Trophoblast cell (in vitro differentiated cells and primary cell): ENCODE measurements at regions not wholly inside any gene's neighbourhood (a gene's known extent, or its start where the extent isn't known, plus 50 kb on each side); places are given as distances from the start of the nearest gene placed in this dataset.

Source experiments
- DNase-seq, 2 donors: peaks; one replicate each; pipeline ENCODE4 v3.0.0-alpha.2; 2016
- H2AFZ ChIP-seq: 2 replicates; pipeline ENCODE4 v1.6.1; 2013; ENCODE audit warnings: low read length, moderate library complexity, mild to moderate bottlenecking; ENCODE audit not compliant: insufficient read depth, poor library complexity
- H2AK5ac ChIP-seq: 2 replicates; pipeline ENCODE4 v1.6.1; 2013; ENCODE audit warnings: mild to moderate bottlenecking, low read length
- H2BK120ac ChIP-seq: 2 replicates; pipeline ENCODE4 v1.6.1; 2013; ENCODE audit warnings: low read length, mild to moderate bottlenecking, moderate library complexity; ENCODE audit not compliant: insufficient read depth, poor library complexity
- H2BK12ac ChIP-seq: 2 replicates; pipeline ENCODE4 v1.6.1; 2013; ENCODE audit warnings: mild to moderate bottlenecking, low read length, moderate library complexity
- H2BK5ac ChIP-seq: 2 replicates; pipeline ENCODE4 v1.6.1; 2013; ENCODE audit warnings: low read length, low read depth, moderate library complexity, mild to moderate bottlenecking; ENCODE audit not compliant: poor library complexity
- H3K14ac ChIP-seq: 2 replicates; pipeline ENCODE4 v1.6.1; 2013; ENCODE audit warnings: mild to moderate bottlenecking, low read length
- H3K18ac ChIP-seq: 2 replicates; pipeline ENCODE4 v1.6.1; 2013; ENCODE audit warnings: mild to moderate bottlenecking, low read length
- H3K23ac ChIP-seq: 2 replicates; pipeline ENCODE4 v1.6.1; 2013; ENCODE audit warnings: low read length
- H3K27ac ChIP-seq: 2 replicates; pipeline ENCODE4 v1.5.1; 2013; ENCODE audit warnings: low read depth, mild to moderate bottlenecking, inconsistent platforms, low read length, moderate library complexity
- H3K27me3 ChIP-seq: 2 replicates; pipeline ENCODE4 v1.6.1; 2013; ENCODE audit warnings: inconsistent platforms, mild to moderate bottlenecking, low read length, moderate library complexity; ENCODE audit not compliant: insufficient read depth
- H3K36me3 ChIP-seq, 2 experiments: 1 replicate in 1 of 2; 2 replicates in 1 of 2; pipeline ENCODE4 v1.6.1; 2013; ENCODE audit warnings: low read length in 2 of 2, mild to moderate bottlenecking in 2 of 2, moderate library complexity in 1 of 2; ENCODE audit not compliant: insufficient read depth in 2 of 2, control insufficient read depth in 1 of 2
- H3K4ac ChIP-seq: 2 replicates; pipeline ENCODE4 v1.6.1; 2013; ENCODE audit warnings: low read depth, mild to moderate bottlenecking, low read length, moderate library complexity
- H3K4me1 ChIP-seq, 2 experiments: 1 replicate in 1 of 2; 2 replicates in 1 of 2; pipeline ENCODE4 v1.6.1; 2013; ENCODE audit warnings: low read length in 2 of 2, mild to moderate bottlenecking in 2 of 2, moderate library complexity in 1 of 2; ENCODE audit not compliant: insufficient read depth in 2 of 2, control insufficient read depth in 1 of 2
- H3K4me2 ChIP-seq: 2 replicates; pipeline ENCODE4 v1.6.1; 2013; ENCODE audit warnings: inconsistent platforms, mild to moderate bottlenecking, low read length, moderate library complexity
- H3K4me3 ChIP-seq: 2 replicates; pipeline ENCODE4 v1.5.1; 2013; ENCODE audit warnings: mild to moderate bottlenecking, low read depth, low read length, inconsistent platforms
- H3K79me1 ChIP-seq: one replicate; pipeline ENCODE4 v1.6.1; 2013; ENCODE audit warnings: low read length
- H3K79me2 ChIP-seq: 2 replicates; pipeline ENCODE4 v1.6.1; 2013; ENCODE audit warnings: low read length, mild to moderate bottlenecking; ENCODE audit not compliant: control insufficient read depth, insufficient read depth, poor library complexity
- H3K9ac ChIP-seq: 2 replicates; pipeline ENCODE4 v1.6.1; 2013; ENCODE audit warnings: mild to moderate bottlenecking, low read length
- H3K9me3 ChIP-seq: 2 replicates; pipeline ENCODE4 v1.6.1; 2013; ENCODE audit warnings: low read depth, mild to moderate bottlenecking, control low read depth, inconsistent platforms, low read length; ENCODE audit not compliant: insufficient read depth
- H4K12ac ChIP-seq: 2 replicates; pipeline ENCODE4 v1.6.1; 2013; ENCODE audit warnings: low read depth, mild to moderate bottlenecking, low read length, moderate library complexity
- H4K8ac ChIP-seq: 2 replicates; pipeline ENCODE4 v1.6.1; 2013; ENCODE audit warnings: low read depth, mild to moderate bottlenecking, low read length, moderate library complexity
- H4K91ac ChIP-seq: one replicate; pipeline ENCODE4 v1.6.1; 2013; ENCODE audit warnings: low read depth, mild to moderate bottlenecking, low read length, moderate library complexity
- WGBS: extraction: QIAGEN DNeasy Blood & Tissue Kit; methylation state at CpG from one replicate; pipeline ENCODE4 v1.1.7; 2013; ENCODE audit warnings: missing lambda C conversion rate; ENCODE audit not compliant: insufficient read length, insufficient coverage; ENCODE audit errors: extremely low coverage; 5-methylcytosine and 5-hydroxymethylcytosine counted together

DNA sequence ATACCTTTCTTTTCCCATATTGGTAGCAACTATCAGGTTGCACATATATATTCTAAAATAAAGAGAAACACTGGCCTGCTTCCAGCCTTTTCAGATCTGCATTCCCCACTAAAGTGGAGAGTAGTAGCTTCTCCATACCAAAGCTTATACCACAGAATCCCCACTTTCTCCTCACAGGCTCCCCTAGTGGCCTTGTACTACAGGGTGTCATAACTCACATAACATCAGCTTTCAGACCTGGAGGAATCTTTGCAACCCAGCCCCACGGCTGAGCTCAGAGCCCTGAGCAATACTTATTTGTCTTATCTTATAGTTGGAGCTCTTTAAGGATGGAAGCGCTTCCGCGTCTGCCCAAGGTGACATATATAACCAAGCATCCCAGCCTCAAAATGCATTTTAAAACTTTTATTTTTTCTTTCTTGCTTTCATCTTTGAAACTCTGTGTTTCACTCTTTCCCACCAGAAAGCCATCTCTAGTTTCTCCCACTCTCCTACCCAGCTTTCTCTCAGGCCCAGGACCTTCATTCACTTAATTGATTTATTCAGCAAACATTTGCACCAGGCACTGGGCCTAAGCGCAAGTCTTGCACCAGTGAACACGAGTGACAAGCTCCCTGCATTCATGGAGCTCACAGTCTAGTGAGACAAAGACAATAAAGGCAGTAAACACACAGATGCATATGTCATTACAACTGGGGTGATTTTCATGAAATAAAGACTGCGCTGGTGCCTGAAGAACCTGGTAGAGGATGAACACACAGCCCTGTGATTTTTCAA, 254.7 kb downstream of the IPO8 start:
- H3K79me2 ChIP-seq: no peaks in the 10 kb centered on the region
- no peak for DNase-seq
- no peak overlapping the region for H2BK12ac ChIP-seq
- no peak overlapping the region for H2BK5ac ChIP-seq
- no CpG with 5 or more reads among the region's 7 CpGs for WGBS
- no peaks in the 10 kb centered on the region for H3K79me1 ChIP-seq
- H3K4me2 ChIP-seq: no peak overlapping the region
- H4K12ac ChIP-seq: no peak overlapping the region
- no peak overlapping the region for H3K4ac ChIP-seq
- H3K27ac ChIP-seq: no peak overlapping the region
- no peak overlapping the region for H3K14ac ChIP-seq
- no peak overlapping the region for H3K4me3 ChIP-seq
- no peaks in the 10 kb centered on the region for H3K27me3 ChIP-seq
- H3K23ac ChIP-seq: no peak overlapping the region
- H3K9me3 ChIP-seq: no peaks in the 10 kb centered on the region
- H2BK120ac ChIP-seq: no peak overlapping the region
- H4K8ac ChIP-seq: no peak overlapping the region
- H3K4me1 ChIP-seq: no peaks in the 10 kb centered on the region
- no peak overlapping the region for H2AK5ac ChIP-seq
- no peak overlapping the region for H2AFZ ChIP-seq
- no peak overlapping the region for H3K9ac ChIP-seq
- no peak overlapping the region for H4K91ac ChIP-seq
- no peak overlapping the region for H3K18ac ChIP-seq
- H3K36me3 ChIP-seq: no peaks in the 10 kb centered on the region

DNA sequence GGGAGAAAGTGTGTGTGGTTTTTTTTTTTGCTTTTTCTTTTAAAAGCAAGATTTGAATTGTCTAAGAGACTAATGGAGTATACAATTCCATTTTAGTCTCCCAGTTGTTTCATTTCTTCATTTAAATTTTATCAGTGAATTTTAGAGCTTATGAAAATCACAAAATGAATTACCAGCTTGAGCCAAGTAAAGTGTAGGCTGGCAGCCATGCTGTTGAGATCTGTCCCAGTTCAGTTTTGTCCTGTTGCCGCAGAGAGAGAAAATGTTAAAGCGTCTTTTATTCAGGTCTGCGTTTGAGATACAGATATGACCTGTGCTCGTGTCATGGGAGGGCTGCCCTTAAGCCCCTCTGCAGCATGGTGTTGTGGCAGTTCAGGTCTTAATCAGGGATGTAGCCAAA, 256.5 kb downstream of the IPO8 start:
- H4K91ac ChIP-seq: no peak overlapping the region
- H2BK120ac ChIP-seq: no peak overlapping the region
- H4K8ac ChIP-seq: no peak overlapping the region
- no peak overlapping the region for H3K27ac ChIP-seq
- WGBS: no CpG with 5 or more reads among the region's 4 CpGs
- H3K4ac ChIP-seq: no peak overlapping the region
- H2BK5ac ChIP-seq: no peak overlapping the region
- no peak overlapping the region for H4K12ac ChIP-seq
- H3K9me3 ChIP-seq: no peaks in the 10 kb centered on the region
- H3K4me1 ChIP-seq: no peaks in the 10 kb centered on the region
- H3K9ac ChIP-seq: no peak overlapping the region
- H3K14ac ChIP-seq: no peak overlapping the region
- DNase-seq: no peak
- H3K79me1 ChIP-seq: no peaks in the 10 kb centered on the region
- H3K36me3 ChIP-seq: no peaks in the 10 kb centered on the region
- no peak overlapping the region for H3K23ac ChIP-seq
- no peak overlapping the region for H3K18ac ChIP-seq
- H3K27me3 ChIP-seq: no peaks in the 10 kb centered on the region
- no peak overlapping the region for H3K4me2 ChIP-seq
- H2BK12ac ChIP-seq: no peak overlapping the region
- H3K79me2 ChIP-seq: no peaks in the 10 kb centered on the region
- no peak overlapping the region for H2AK5ac ChIP-seq
- no peak overlapping the region for H3K4me3 ChIP-seq
- no peak overlapping the region for H2AFZ ChIP-seq

DNA sequence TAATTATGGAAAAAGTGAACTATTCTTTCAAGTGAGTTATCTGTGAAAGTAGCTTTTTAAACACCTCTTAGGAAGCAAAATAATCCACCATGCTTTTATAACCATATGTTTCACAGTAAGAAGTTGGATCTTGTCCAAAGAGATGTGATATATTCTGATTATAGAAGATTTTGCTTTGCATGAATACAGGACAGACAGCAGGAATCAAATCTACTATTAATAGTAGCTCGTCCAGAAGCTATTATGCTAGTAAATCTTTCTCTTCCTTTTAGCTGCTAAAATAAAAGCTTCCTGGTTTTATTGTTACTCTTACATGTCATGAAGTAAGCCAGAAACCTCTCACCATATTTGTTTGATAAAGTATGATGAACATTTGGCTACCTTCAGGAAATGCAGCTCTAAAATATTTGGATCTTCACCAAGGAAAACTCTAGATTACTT, 257.0 kb downstream of the IPO8 start:
- no peak overlapping the region for H2BK5ac ChIP-seq
- no peak overlapping the region for H2AFZ ChIP-seq
- no peaks in the 10 kb centered on the region for H3K79me1 ChIP-seq
- H3K4me1 ChIP-seq: no peaks in the 10 kb centered on the region
- no peak overlapping the region for H3K4me3 ChIP-seq
- no peak overlapping the region for H2BK12ac ChIP-seq
- no peak overlapping the region for H2AK5ac ChIP-seq
- no peaks in the 10 kb centered on the region for H3K9me3 ChIP-seq
- no peak for DNase-seq
- H4K91ac ChIP-seq: no peak overlapping the region
- H4K12ac ChIP-seq: no peak overlapping the region
- no peak overlapping the region for H3K27ac ChIP-seq
- no peak overlapping the region for H3K4me2 ChIP-seq
- H3K36me3 ChIP-seq: no peaks in the 10 kb centered on the region
- H3K4ac ChIP-seq: no peak overlapping the region
- H3K27me3 ChIP-seq: no peaks in the 10 kb centered on the region
- no peak overlapping the region for H3K23ac ChIP-seq
- H3K9ac ChIP-seq: no peak overlapping the region
- no peak overlapping the region for H4K8ac ChIP-seq
- H2BK120ac ChIP-seq: no peak overlapping the region
- WGBS: no CpG with 5 or more reads among the region's 1 CpG
- H3K79me2 ChIP-seq: no peaks in the 10 kb centered on the region
- no peak overlapping the region for H3K18ac ChIP-seq
- no peak overlapping the region for H3K14ac ChIP-seq

DNA sequence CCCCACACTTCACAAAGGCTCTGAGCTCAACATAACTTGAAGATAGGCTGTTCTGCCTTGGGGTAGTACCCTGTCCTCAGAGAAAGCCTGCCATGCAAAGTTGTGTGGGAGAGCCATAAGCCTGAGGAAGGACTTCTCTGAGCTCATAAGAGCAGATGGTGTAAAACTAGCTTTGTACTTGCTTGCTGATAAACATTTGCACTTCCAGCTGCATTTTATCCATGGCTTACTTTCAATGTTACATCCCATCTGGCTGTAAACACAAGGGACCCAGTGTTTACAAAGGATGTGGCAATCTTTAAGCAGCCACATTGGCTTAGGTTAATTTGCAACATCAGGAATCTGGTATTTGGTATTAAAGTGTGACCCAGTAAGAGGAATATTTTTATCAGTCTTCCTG, 258.1 kb downstream of the IPO8 start:
- no peak for DNase-seq
- no peak overlapping the region for H3K27ac ChIP-seq
- no peak overlapping the region for H3K23ac ChIP-seq
- no peaks in the 10 kb centered on the region for H3K79me1 ChIP-seq
- H3K18ac ChIP-seq: no peak overlapping the region
- H4K8ac ChIP-seq: no peak overlapping the region
- H3K4me3 ChIP-seq: no peak overlapping the region
- no peak overlapping the region for H2BK12ac ChIP-seq
- H3K79me2 ChIP-seq: no peaks in the 10 kb centered on the region
- H3K4me2 ChIP-seq: no peak overlapping the region
- no peak overlapping the region for H3K4ac ChIP-seq
- no peaks in the 10 kb centered on the region for H3K27me3 ChIP-seq
- H3K9ac ChIP-seq: no peak overlapping the region
- no peak overlapping the region for H2BK120ac ChIP-seq
- no peak overlapping the region for H2BK5ac ChIP-seq
- H3K4me1 ChIP-seq: no peaks in the 10 kb centered on the region
- no peaks in the 10 kb centered on the region for H3K9me3 ChIP-seq
- no peak overlapping the region for H2AFZ ChIP-seq
- no peak overlapping the region for H4K91ac ChIP-seq
- no peak overlapping the region for H2AK5ac ChIP-seq
- no peaks in the 10 kb centered on the region for H3K36me3 ChIP-seq
- no peak overlapping the region for H3K14ac ChIP-seq
- no peak overlapping the region for H4K12ac ChIP-seq
